ENCODE measurements at regions not wholly inside any gene's neighbourhood (a gene's known extent, or its start where the extent isn't known, plus 50 kb on each side); places are given as distances from the start of the nearest gene placed in this dataset.

DNA sequence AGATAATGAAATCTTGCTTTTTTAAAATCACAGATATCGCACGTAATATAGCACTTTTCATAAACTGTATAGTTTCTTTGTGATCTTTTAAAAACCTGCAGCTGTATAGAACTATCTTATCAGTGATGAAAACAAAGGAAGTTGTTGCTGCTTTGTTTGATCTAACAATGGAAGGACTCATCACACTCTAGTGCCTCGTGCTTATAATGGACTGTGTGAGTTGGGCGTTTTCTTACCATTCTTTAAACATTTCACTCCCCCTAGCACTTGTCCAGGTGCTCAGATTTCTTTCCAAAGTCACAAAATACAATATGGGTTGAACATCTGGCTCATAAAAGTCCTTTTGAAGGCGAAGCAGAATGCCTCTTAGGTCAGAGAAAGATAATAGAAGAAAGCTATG lies 94.8 kb upstream of the SPATS2L start:
- DNase-seq (ENCODE audit: low read depth in 2 of 2) = no peak

DNA sequence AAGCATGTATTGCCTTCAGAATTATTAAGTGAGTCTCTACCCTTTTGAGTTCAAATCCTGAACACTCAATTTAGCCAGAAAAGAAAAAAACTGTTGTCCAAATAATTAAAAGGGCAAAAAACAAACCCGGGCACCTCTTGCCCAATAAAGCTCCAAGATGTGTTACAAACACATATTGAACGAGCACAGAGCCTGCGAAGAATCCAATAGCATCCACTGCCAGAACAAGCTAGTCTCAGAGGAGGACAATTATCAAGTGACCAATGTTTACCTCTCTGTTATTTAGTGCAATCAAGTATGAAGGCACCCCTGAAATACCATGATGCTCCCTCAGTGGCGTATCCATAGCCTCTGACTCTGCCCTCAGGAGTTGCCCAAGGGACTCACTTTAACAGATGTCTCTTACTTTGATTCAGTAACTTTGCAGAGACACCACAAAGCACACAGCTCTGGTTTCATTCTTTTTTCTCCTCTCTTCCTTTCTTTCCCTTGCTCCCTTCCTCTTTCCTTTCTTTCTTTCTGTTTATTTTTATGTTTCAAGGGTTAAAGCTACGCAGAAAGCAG lies 93.5 kb upstream of the SPATS2L start:
- no peak for DNase-seq (ENCODE audit: low read depth in 2 of 2)

DNA sequence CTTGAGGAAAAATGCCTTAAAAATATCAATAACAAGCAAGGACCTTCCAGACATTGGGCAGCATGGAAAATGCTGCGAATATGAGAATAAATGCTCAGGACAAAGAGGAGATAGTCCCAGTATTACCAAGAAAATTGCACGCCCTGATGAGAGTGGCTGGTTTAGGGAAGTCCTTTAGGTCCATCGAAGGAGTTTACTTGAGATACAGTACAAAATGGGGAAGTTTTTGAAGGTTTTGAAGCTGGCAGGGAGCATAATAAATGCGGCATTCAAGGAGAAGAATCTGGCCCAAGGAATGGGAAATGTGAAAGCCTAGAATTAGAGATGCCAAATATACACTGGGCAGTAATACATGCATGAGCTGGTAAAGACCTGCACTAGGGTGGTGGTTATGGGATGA lies 90.2 kb upstream of the SPATS2L start:
- no peak for DNase-seq (ENCODE audit: low read depth in 2 of 2)

DNA sequence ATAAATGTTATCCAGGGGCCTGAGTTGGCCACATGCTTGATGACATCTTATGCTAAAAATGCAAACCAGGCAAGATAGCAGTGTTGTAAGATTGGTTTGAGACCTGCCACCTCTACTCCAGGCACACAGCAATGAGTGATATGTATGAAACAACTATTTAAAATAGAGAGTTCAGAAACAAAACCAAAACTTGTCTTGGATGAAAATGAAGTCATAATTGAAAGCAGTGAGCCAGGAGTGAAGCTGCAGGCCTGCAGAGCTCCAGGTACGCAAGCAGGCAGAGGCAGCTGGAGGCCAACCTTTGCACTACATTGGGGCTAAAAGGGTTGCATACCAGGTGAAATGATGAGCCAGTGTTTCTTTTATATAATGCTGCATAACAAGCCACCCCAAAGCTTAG lies 89.2 kb upstream of the SPATS2L start:
- DNase-seq (ENCODE audit: low read depth in 2 of 2) = no peak

DNA sequence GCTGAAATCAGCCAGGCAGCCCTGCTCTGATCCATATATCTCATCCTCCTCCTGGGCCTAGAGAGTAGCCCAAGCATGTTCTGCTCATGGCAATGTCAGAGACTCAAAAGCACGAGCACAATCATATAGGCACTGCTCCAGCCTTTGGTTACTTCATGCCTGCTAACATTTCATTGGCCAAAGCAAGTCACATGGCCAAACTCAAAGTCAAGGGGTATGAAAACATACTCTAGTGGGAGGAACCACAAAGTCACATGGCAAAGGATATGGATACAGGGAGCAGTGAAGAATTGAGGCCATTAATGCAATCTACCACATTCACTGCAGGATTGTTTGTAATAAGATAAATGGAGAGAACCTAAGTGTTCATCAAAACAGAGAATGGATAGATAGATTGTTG lies 87.8 kb upstream of the SPATS2L start:
- no peak for DNase-seq (ENCODE audit: low read depth in 2 of 2)

DNA sequence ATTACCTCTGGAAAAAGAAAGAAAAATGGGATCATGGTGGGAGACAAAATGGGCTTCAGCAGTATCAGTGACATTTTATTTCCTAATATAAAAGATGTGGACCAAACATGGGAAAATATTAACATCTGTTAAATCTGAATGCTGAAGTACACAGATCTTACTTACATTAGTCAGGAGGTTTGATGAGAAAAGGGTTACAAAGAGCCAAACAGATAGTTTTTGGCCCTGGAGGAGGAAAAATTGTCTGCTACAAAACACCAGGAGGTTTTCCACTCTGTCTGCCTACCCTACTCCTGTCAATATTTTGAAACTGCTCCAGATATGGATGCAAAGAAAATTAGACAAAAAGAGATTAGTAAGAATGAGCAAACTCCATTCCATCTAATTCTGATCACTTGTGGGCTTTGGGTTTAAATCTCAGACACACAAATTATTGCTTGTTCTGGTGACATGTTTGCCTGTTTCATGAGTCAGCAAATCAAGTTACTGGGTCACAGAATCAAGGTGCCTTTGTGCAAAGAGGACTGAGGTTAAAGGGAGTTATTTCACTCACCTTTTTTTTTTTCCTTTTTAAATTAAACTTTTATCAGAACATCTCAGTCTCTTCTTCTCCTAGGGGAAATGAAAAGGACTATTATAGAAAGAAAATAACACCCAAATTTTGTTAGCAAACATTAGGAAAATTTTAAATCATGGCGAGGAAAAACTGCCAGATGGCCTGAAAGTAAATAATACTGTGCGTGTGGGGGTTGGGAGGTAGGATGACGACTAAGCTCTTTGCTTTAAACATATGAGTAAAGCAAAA lies 87.0 kb upstream of the SPATS2L start:
- no peak for DNase-seq (ENCODE audit: low read depth in 2 of 2)

DNA sequence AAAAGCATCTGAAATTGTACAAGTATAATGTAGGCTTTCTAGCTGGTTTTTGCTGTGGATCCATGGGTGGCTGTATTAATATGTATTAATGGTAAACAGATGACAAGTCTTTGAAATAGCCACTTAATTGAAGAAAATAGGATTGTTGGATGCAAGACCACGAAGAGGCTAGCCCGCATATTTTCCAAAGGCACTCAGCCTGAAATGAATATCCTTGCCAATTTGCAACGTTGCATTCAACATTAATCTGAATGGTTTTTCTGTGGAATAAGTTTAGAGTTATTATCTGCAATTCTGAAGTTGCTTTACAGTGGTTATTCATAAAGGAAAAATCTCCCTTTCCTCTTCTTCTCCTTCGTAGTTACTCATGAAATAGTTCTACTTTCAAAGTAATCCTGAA lies 86.2 kb upstream of the SPATS2L start:
- no peak for DNase-seq (ENCODE audit: low read depth in 2 of 2)

DNA sequence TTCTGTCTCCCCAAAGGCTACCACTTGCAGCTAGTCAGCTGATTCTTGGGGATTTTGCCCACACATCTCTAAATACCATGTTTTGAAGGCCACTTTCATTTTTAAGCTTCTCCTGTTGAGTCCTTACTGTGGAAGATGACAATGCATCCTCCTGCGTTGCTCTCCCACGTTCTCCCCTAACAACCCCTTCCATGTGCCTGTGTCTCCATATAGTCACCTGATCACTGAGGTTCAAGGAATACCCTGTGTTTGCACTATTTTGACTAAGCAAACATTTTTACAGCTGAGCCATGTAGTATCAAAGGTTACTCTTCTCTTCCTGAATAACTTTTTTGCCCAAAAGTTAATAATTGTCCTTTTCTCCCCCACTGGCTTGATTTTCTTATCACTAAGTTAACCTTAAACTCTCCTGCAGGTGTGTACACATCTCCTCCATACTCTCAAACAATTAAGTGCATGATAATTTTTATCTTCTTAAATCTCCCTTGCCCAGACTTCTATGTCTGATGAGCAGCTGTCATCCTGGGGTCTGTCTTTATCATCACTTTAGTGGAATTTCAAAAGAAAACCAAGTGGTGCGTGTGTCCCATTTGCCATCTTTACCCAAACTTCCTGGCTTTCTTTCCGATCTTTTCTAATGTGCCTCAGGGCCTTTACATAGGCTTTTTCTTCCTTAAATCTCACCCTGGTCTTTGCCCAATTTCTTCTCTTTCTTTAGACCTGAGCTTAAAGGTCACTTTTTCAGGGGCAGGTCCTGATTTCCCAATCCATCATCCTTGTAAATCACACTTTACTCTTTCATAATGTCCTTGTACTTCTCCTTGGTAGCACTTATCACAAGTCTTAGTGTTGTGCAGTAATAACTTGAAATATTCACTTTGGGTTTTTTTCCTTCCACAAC lies 85.2 kb upstream of the SPATS2L start:
- no peak for DNase-seq (ENCODE audit: low read depth in 2 of 2)

DNA sequence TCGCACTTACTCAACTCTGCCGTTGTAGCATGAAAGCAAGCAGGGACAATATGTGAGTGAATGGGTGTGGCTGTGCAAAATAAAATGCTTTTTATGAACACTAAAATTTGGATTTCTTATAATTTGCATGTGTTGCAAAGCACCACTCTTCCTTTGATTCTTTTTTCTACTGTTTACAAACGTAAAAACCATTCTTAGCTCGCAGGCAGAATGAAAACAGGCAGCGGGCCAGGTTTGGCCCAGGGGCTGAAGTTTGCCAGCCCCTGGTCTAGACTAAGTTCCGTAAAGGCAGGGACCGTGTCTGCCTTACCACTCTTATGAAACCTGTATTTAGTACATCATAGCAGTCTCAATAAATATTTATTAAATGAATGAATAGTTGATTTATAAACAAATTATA lies 83.7 kb upstream of the SPATS2L start:
- no peak for DNase-seq (ENCODE audit: low read depth in 2 of 2)

DNA sequence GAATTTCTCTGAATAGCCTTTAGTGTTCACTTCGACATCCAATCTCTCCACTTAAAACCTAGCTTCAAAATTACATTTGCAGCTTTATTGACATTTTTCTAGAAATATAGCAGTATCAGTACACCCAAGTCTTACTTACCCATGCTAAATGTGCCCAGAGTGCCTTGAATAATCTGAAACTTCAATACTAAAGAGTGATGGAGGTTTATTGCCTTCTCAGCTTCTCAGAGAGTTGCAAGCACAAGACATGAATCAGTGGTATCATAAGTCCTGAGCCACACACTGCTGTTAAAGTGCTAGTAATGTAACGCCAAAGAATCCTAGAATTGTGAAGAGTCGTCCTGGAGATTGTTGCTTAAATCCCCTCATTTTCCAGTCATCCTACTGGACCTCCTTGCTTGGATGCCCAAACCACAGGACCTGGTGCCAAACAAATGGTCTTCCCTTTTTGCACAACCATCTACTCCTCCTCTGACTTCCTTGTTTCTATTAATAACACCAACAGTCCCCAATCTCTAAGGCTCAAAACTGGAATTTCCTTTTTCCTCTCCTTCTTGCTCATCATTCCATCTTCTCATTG lies 83.2 kb upstream of the SPATS2L start:
- DNase-seq (ENCODE audit: low read depth in 2 of 2) = no peak

DNA sequence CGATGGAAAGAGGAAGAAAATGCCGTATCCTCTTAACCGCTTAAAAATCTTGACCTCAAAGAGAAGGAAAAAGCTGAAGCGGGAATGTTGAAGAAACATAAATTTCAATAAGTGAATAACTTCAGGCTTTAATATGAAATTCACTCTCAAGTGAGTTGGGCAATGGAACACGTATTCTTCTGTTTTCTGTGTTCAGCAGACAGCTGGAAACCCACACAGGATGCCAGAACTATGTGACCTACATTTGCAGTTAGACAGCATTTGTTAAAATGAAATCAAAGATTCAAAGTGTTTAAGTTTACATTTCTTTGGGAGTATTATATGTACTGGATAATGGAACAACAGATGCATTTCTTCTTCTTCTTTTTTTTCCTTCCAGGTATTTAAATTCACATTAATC lies 80.5 kb upstream of the SPATS2L start:
- DNase-seq (ENCODE audit: low read depth in 2 of 2) = no peak

DNA sequence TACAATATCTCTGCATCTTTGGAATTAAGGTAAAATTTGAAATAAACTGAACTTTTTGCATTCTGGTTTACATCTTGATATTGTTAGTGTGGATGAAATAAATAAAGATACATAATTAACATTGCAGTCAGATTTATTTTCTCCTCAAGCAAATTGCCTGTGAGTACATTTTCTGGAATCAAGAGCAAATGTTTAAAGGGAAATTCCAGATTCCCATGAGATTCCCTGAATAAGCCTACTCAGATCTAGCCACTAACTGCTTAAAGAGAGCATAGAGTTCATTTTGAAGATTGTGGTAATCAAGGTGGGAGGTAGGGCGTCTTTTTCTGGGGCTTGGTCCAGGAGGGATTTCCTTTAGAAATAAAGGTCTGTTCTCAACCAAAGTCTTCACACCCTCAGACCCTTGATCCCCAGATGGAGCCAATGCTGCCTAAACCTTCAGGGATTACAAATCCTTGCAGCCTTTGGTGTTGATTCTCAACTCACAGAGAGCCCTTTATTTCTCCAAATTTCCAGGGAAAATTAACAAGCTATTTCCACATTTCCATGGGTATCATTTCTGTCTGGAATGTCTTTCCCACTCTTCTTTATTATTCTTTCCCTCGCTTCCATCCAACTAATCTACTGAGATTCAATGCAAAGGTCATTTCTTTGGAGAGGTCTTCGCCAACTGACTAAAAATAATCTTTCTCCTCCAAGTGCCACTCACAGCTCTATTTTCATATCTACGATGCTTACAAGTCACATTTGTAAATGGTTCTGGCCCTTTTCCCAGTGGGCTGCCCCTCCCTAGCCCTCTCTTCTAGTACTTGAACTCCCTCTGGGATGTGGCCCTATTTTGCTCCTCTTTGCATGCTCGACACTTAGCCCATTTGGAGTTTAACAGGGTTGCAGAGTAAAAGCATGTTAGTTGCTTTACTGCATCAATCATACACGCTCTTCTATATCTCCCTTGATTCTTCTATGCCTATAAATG lies 79.8 kb upstream of the SPATS2L start:
- DNase-seq (ENCODE audit: low read depth in 2 of 2) = no peak

DNA sequence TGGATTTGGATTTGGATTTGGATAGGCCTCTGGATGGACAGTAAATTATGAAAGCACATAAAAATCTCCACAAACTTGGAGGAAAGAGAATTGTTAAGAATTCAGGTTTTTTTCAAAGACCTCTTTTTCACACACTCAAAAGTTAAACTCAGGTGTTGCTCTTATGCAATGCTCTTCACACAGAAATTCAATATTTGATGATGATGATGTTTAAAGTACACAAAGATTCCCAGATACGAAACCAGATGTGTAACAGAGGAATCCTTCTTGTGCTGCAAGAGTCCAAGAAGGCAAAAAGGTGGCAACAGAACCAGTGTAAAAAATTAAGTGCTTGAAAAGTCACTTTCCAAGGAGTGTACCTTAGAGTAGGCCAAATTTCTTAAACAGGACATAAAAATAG lies 75.8 kb upstream of the SPATS2L start:
- no peak for DNase-seq (ENCODE audit: low read depth in 2 of 2)

DNA sequence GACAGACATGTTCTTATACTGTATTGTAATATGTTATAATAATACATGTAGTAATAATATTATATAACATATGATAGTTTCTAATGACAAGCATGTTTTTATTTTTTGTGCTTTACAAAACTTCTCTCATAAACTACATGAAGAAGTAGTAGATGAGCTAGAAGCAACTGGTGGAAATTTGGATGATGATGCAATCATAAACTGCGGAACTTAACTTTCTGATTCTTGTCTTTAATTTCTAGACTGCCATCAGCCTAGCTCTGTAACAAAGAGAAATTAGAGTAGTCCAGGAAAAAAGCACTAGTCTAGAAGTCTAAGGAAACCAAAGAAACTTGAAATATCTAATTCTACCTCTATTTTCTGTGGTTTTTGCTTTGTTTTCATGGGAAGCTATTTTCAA lies 71.0 kb upstream of the SPATS2L start:
- no peak for DNase-seq (ENCODE audit: low read depth in 2 of 2)

DNA sequence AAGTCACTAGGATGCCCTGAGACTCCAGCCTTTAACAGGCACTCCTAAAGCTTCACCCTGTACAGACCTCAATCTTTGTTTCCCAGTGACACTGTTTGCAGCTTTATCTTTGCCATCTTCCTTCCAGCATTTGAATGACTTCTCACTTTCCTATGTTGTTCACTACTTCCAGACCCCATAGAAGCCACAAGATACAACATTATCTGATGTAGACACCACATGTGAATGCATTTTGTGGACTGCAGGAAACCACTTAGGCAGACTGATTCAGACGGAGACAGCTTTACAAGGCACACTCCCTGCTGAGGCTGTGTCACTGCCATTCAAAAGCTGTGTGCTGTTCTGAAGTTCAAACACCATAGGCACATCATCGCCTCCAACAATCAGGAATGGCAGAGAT lies 67.3 kb upstream of the SPATS2L start:
- DNase-seq (ENCODE audit: low read depth in 2 of 2) = no peak

DNA sequence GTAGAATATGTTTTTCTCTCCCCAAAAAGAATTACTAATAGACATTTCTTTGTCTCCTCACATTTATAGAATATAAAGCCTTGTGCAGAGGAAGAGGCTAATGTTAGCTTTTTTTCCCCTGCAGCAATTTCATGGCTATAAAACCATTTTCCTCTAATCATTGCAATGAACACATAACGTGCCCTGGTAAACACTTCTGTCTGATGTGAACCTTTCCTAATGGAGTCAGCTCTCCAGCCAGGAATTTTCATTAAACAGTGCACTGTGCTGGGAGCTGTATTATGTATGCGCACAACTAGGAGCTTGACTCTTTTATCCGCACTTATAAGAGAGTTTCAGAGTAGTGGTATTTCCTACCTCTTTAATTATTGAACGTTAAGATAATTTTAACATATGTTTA lies 63.9 kb upstream of the SPATS2L start:
- DNase-seq (ENCODE audit: low read depth in 2 of 2) = no peak

DNA sequence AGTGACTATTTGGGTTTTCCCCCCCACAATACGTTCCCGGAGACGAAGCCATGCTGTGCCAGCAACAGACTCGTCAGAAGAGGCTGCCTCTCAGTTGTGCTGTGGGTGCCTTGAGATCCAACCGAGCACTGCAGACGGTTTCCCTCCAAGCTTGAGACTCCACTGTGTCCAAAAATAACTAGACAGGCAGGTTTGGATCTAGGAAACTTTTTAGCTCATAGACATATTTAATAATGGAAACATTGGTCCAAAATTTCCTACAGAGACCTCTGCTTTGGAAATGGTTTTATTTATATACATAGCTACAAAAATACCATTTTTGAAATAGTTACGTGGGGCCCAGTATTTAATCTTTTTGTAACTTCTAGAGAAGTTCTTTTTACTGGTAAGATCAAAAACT lies 63.1 kb upstream of the SPATS2L start:
- no peak for DNase-seq (ENCODE audit: low read depth in 2 of 2)

DNA sequence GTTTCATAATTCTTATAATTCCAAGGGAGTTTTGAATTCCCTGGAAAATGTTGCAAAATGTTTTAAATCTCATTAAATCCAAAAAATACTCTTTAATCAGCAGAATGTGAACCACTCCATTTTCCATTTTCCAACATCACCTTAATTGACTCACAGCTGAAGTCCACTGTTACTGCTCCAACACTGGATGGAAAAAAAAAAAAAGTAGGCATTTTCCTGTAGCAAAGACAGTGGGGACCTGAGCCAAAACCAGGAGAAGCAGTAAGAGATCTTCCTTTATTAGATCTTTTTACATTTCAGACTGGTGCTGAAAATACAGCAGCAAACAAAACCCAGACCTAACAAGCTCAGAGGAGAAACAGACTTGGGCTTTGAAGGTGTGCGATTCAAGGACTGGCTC lies 62.4 kb upstream of the SPATS2L start:
- no peak for DNase-seq (ENCODE audit: low read depth in 2 of 2)

DNA sequence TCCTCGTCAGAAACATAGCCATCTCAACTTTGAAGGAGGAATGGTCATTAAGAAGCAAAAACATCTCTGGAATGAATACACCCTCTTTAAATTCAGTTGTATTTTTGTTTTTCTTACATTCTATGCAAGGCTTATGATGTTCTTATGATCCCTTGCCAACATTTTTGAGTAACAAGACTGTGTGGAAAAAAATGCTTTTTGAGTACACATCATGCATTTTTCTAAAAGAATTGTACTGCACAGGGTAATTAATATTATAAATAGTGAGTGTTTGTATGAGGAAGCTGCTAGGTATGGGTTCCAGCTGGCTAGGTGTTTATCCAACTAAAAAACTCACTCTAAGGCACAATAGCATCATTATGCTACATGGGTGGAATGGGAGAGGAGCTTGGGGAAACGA lies 59.0 kb upstream of the SPATS2L start:
- peak; percentile 39 to 45 for DNase-seq (ENCODE audit: low read depth in 2 of 2)

DNA sequence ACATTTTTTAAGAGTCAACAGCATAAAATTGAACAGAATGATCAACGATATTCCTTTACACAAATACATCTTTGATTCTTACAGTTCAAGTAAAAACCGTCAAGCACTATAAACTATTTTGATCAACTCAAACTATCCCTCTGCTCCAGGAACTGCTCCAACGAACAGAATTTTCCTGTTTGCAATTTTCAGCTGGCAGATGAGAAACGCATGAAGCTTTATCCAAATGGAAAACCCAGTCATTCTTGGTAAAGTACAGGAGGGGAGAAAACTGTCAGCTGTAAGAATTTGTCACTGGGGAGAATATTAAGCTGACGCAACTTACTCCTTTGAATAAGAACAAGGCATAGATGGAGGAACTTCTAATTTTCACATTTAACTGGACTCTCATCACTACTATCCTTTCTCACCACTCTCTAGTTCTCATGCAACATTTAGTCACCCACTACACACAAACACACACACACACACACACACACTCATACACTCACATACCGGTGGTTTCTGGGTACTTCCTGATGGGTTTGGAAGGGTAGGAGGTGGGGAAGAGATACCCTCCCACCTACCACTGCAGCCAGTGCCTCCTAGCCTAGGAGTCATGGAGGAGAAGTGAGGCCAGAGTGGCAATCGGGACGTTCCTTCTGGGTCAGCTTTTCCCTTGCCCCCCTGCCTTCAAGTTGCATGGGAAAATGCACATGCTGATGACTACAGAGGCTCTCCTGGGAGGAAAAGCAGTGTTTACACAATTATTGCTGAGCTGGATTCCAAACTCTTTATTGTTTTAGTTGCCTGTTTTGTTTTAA lies 54.0 kb upstream of the SPATS2L start:
- DNase-seq (ENCODE audit: low read depth in 2 of 2) = peak; percentile 47 to 53

All from fibroblast of skin of left biceps (primary cell).